ENCODE measurements at regions not wholly inside any gene's neighbourhood (a gene's known extent, or its start where the extent isn't known, plus 50 kb on each side); places are given as distances from the start of the nearest gene placed in this dataset.
A peak's percentile ranks its signal among the peaks of the same experiment; 100 is the strongest.

DNA sequence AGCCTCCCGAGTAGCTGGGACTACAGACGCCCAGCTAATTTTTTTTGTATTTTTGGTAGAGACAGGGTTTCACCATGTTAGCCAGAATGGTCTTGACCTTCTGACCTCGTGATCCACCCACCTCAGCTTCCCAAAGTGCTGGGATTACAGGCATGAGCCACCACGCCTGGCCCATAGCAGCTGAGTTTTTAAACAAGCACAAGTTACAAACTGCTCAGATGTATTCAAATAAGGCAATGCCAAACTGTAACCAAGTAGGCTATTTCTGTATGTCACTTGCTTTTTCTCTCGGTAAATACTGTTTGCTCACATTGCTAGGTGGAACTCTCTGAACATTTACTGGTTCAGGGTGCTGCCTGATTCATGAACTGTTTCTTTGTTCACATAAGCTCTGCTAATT, 799.3 kb upstream of the NUDT12 start:
- TF ChIP-seq TCF12 (IDR thresholded peaks at IDR 0.05; ENCODE audit: low read depth) (no peak), USF1 (IDR thresholded peaks at IDR 0.05) (no peak), TEAD4 (IDR thresholded peaks at IDR 0.05) (no peak), TAF1 (IDR thresholded peaks at IDR 0.05; ENCODE audit: low read depth) (no peak), CEBPB (IDR thresholded peaks at IDR 0.05) (no peak), MAX (IDR thresholded peaks at IDR 0.05) (no peak), NFIC (IDR thresholded peaks at IDR 0.05) (no peak), EP300 (IDR thresholded peaks at IDR 0.05; ENCODE audit: borderline replicate concordance) (no peak), RAD21 (IDR thresholded peaks at IDR 0.05; ENCODE audit: low read depth) (no peak), ZBTB7A (IDR thresholded peaks at IDR 0.05; ENCODE audit: low read depth) (no peak)

DNA sequence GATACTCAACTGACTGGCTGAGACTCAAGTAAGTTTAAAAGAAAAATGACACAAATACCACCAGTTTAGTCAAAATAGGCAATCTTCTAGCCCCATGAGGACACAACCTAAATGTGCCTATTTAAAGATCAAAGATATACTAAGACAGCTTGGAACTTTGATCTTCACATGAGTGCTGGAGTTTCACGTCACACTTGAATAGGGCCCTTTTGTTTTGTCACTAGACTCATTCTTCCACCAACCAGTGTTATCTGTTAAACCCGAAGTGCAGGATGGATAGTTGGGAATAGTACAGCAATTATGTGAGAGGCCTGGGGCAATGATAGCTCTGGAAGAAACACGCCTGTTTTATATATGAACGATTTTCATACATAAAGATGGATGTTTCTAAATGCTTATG, 792.8 kb upstream of the NUDT12 start:
- no peak for TF ChIP-seq FOXM1 (IDR thresholded peaks at IDR 0.05; ENCODE audit: borderline replicate concordance, low read depth)
- no peak for TF ChIP-seq EP300 (IDR thresholded peaks at IDR 0.05; ENCODE audit: borderline replicate concordance)
- TF ChIP-seq ZBTB7A (IDR thresholded peaks at IDR 0.05; ENCODE audit: low read depth): no peak
- TF ChIP-seq YY1 (IDR thresholded peaks at IDR 0.05; ENCODE audit: low read depth): no peak
- no peak for TF ChIP-seq USF1 (IDR thresholded peaks at IDR 0.05)
- no peak for TF ChIP-seq NFIC (IDR thresholded peaks at IDR 0.05)
- no peak for TF ChIP-seq CEBPB (IDR thresholded peaks at IDR 0.05)
- TF ChIP-seq EGR1 (IDR thresholded peaks at IDR 0.05): no peak
- TF ChIP-seq MAX (IDR thresholded peaks at IDR 0.05): no peak

DNA sequence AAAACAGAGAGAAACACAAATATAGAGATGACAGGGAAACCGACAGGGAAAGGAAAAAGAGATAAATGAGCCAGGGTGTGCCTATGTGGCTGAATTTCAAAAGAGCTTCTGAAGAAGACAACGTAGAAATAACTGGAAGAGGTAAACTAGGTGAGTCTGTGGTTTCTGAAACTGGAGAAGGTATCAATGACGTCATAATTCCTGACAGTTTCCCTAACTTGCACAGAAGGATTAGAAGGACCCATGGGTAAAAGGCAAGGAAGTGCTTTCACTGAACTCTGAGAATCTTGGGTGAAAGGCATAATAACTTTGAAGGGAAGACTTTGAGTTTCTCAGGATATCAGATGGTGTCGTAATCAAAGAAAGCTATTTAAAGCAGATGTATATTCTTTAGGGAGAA, 790.8 kb upstream of the NUDT12 start:
- TF ChIP-seq NFIC (IDR thresholded peaks at IDR 0.05): no peak
- TF ChIP-seq EGR1 (IDR thresholded peaks at IDR 0.05): no peak
- TF ChIP-seq, protein P1, sequence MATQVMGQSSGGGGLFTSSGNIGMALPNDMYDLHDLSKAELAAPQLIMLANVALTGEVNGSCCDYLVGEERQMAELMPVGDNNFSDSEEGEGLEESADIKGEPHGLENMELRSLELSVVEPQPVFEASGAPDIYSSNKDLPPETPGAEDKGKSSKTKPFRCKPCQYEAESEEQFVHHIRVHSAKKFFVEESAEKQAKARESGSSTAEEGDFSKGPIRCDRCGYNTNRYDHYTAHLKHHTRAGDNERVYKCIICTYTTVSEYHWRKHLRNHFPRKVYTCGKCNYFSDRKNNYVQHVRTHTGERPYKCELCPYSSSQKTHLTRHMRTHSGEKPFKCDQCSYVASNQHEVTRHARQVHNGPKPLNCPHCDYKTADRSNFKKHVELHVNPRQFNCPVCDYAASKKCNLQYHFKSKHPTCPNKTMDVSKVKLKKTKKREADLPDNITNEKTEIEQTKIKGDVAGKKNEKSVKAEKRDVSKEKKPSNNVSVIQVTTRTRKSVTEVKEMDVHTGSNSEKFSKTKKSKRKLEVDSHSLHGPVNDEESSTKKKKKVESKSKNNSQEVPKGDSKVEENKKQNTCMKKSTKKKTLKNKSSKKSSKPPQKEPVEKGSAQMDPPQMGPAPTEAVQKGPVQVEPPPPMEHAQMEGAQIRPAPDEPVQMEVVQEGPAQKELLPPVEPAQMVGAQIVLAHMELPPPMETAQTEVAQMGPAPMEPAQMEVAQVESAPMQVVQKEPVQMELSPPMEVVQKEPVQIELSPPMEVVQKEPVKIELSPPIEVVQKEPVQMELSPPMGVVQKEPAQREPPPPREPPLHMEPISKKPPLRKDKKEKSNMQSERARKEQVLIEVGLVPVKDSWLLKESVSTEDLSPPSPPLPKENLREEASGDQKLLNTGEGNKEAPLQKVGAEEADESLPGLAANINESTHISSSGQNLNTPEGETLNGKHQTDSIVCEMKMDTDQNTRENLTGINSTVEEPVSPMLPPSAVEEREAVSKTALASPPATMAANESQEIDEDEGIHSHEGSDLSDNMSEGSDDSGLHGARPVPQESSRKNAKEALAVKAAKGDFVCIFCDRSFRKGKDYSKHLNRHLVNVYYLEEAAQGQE (IDR thresholded peaks at IDR 0.05; ENCODE audit: low read depth): no peak
- no peak for TF ChIP-seq FOXM1 (IDR thresholded peaks at IDR 0.05; ENCODE audit: borderline replicate concordance, low read depth)
- TF ChIP-seq TEAD4 (IDR thresholded peaks at IDR 0.05): no peak
- no peak for TF ChIP-seq USF1 (IDR thresholded peaks at IDR 0.05)
- TF ChIP-seq MAX (IDR thresholded peaks at IDR 0.05): no peak
- no peak for TF ChIP-seq EP300 (IDR thresholded peaks at IDR 0.05; ENCODE audit: borderline replicate concordance)
- no peak for TF ChIP-seq CEBPB (IDR thresholded peaks at IDR 0.05)

- no peak for TF ChIP-seq USF1 (IDR thresholded peaks at IDR 0.05)
- TF ChIP-seq YY1 (IDR thresholded peaks at IDR 0.05; ENCODE audit: low read depth): no peak
- no peak for TF ChIP-seq CEBPB (IDR thresholded peaks at IDR 0.05)
- TF ChIP-seq ZBTB7A (IDR thresholded peaks at IDR 0.05; ENCODE audit: low read depth): no peak
- TF ChIP-seq TEAD4 (IDR thresholded peaks at IDR 0.05): no peak
- TF ChIP-seq FOXM1 (IDR thresholded peaks at IDR 0.05; ENCODE audit: borderline replicate concordance, low read depth): no peak
- TF ChIP-seq, protein P1 (IDR thresholded peaks at IDR 0.05; ENCODE audit: low read depth): no peak
- no peak for TF ChIP-seq TAF1 (IDR thresholded peaks at IDR 0.05; ENCODE audit: low read depth)
- TF ChIP-seq EGR1 (IDR thresholded peaks at IDR 0.05): no peak
- no peak for TF ChIP-seq CREB1 (IDR thresholded peaks at IDR 0.05; ENCODE audit: low read depth)
- TF ChIP-seq EP300 (IDR thresholded peaks at IDR 0.05; ENCODE audit: borderline replicate concordance): no peak
Measured at GRCh38 chr5:104352954-104353353, 790.4 kb upstream of the NUDT12 start.

GRCh38 chr5:104347119-104347708, 784.6 kb upstream of the NUDT12 start:
- TF ChIP-seq EGR1 (IDR thresholded peaks at IDR 0.05): no peak
- TF ChIP-seq MAX (IDR thresholded peaks at IDR 0.05): no peak
- peak; percentile 67 for TF ChIP-seq RAD21 (IDR thresholded peaks at IDR 0.05; ENCODE audit: low read depth)
- no peak for TF ChIP-seq TEAD4 (IDR thresholded peaks at IDR 0.05)
- no peak for TF ChIP-seq ZBTB7A (IDR thresholded peaks at IDR 0.05; ENCODE audit: low read depth)
- TF ChIP-seq YY1 (IDR thresholded peaks at IDR 0.05; ENCODE audit: low read depth): no peak
